Loucy (cell line): ENCODE measurements at regions not wholly inside any gene's neighbourhood (a gene's known extent, or its start where the extent isn't known, plus 50 kb on each side); places are given as distances from the start of the nearest gene placed in this dataset.

Experiments used
- H2AFZ ChIP-seq: fragments of 200-600 bp; sonication (generic); 2 replicates; pipeline ENCODE4 v1.6.0; 2016; ENCODE audit warnings: antibody characterized with exemption, mild to moderate bottlenecking, low read length, moderate library complexity
- H3F3A ChIP-seq: fragments of 200-600 bp; 2 replicates; pipeline ENCODE4 v1.6.0; 2016; ENCODE audit warnings: antibody characterized with exemption, low read depth, mild to moderate bottlenecking
- H3K27me3 ChIP-seq: fragments of 200-600 bp; sonication (generic); 2 replicates; pipeline ENCODE4 v1.6.1; 2014; ENCODE audit warnings: low read length, mild to moderate bottlenecking; ENCODE audit not compliant: insufficient read depth, poor library complexity, severe bottlenecking
- H3K36me3 ChIP-seq: fragments of 200-600 bp; sonication (generic); 2 replicates; pipeline ENCODE4 v1.6.1; 2016; ENCODE audit warnings: low read length; ENCODE audit not compliant: insufficient read depth
- H3K4me1 ChIP-seq: fragments of 200-600 bp; sonication (generic); 2 replicates; pipeline ENCODE4 v1.5.1; 2014; ENCODE audit warnings: low read length, mild to moderate bottlenecking; ENCODE audit not compliant: insufficient read depth, poor library complexity, severe bottlenecking
- H3K4me2 ChIP-seq: fragments of 200-600 bp; sonication (generic); 2 replicates; pipeline ENCODE4 v1.6.0; 2014; ENCODE audit warnings: antibody characterized with exemption, low read length, low read depth, mild to moderate bottlenecking; ENCODE audit not compliant: poor library complexity, severe bottlenecking
- H3K4me3 ChIP-seq: fragments of 200-600 bp; sonication (generic); 2 replicates; pipeline ENCODE4 v1.5.1; 2014; ENCODE audit warnings: low read length, mild to moderate bottlenecking, mixed read lengths; ENCODE audit not compliant: poor library complexity, severe bottlenecking
- H3K79me2 ChIP-seq: fragments of 200-600 bp; sonication (generic); 2 replicates; pipeline ENCODE4 v1.6.1; 2014; ENCODE audit warnings: low read length; ENCODE audit not compliant: insufficient read depth
- H3K9ac ChIP-seq: fragments of 200-600 bp; sonication (generic); 2 replicates; pipeline ENCODE4 v1.6.0; 2014; ENCODE audit warnings: mild to moderate bottlenecking, low read depth, low read length, moderate library complexity; ENCODE audit not compliant: poor library complexity, severe bottlenecking
- H3K9me2 ChIP-seq: fragments of 200-600 bp; sonication (generic); replicated peaks from 2 replicates; pipeline ENCODE4 v1.6.1; 2016; ENCODE audit warnings: low read depth, low read length, mixed read lengths
- H3K9me3 ChIP-seq: fragments of 200-600 bp; sonication (generic); 2 replicates; pipeline ENCODE4 v1.6.1; 2014; ENCODE audit warnings: mild to moderate bottlenecking, antibody characterized with exemption, low read length, low read depth; ENCODE audit not compliant: insufficient read depth
- H4K20me1 ChIP-seq: fragments of 200-600 bp; sonication (generic); 2 replicates; pipeline ENCODE4 v1.6.0; 2014; ENCODE audit warnings: antibody characterized with exemption, low read length, mild to moderate bottlenecking; ENCODE audit not compliant: insufficient read depth, poor library complexity, severe bottlenecking
- EZH2phosphoT487 ChIP-seq: fragments of 200-600 bp; IDR thresholded peaks from 2 replicates; pipeline ENCODE4 v1.6.1; 2018; ENCODE audit warnings: antibody characterized with exemption, mild to moderate bottlenecking, moderate library complexity, borderline replicate concordance
- TF ChIP-seq, protein P1 (sequence below): fragments of 200-600 bp; sonication (generic); conservative IDR thresholded peaks from 2 replicates; pipeline ENCODE4 v1.5.1; 2014; ENCODE audit warnings: mild to moderate bottlenecking, antibody characterized with exemption, low read length

- no peaks in the 10 kb centered on the region for H3K36me3 ChIP-seq
- H3K4me1 ChIP-seq: no peaks in the 10 kb centered on the region
- no peaks in the 10 kb centered on the region for H4K20me1 ChIP-seq
- H3K9ac ChIP-seq: no peak overlapping the region
- no peaks in the 10 kb centered on the region for H3K79me2 ChIP-seq
- TF ChIP-seq, protein P1, sequence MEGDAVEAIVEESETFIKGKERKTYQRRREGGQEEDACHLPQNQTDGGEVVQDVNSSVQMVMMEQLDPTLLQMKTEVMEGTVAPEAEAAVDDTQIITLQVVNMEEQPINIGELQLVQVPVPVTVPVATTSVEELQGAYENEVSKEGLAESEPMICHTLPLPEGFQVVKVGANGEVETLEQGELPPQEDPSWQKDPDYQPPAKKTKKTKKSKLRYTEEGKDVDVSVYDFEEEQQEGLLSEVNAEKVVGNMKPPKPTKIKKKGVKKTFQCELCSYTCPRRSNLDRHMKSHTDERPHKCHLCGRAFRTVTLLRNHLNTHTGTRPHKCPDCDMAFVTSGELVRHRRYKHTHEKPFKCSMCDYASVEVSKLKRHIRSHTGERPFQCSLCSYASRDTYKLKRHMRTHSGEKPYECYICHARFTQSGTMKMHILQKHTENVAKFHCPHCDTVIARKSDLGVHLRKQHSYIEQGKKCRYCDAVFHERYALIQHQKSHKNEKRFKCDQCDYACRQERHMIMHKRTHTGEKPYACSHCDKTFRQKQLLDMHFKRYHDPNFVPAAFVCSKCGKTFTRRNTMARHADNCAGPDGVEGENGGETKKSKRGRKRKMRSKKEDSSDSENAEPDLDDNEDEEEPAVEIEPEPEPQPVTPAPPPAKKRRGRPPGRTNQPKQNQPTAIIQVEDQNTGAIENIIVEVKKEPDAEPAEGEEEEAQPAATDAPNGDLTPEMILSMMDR: no peak
- no peak for TF ChIP-seq EZH2phosphoT487
- H3K9me3 ChIP-seq: no peaks in the 10 kb centered on the region
- H3K9me2 ChIP-seq: no peaks in the 10 kb centered on the region; the same call in 1 of the 2 replicates
- no peaks in the 10 kb centered on the region for H3F3A ChIP-seq
- no peak overlapping the region for H3K4me2 ChIP-seq
- no peak overlapping the region for H3K4me3 ChIP-seq
- H2AFZ ChIP-seq: no peak overlapping the region
- H3K27me3 ChIP-seq: no peaks in the 10 kb centered on the region
Measured at GRCh38 chr13:61277088-61277487, 138.6 kb downstream of the PCDH20 start.

- Histone ChIP-seq H3K9me3 (no peaks in the 10 kb centered on the region), H3K79me2 (no peaks in the 10 kb centered on the region), H4K20me1 (no peaks in the 10 kb centered on the region), H3K4me3 (no peak overlapping the region), H3K27me3 (no peaks in the 10 kb centered on the region), H2AFZ (no peak overlapping the region), H3K9ac (no peak overlapping the region), H3K9me2 (no peaks in the 10 kb centered on the region; the same call in 1 of the 2 replicates), H3K4me1 (no peaks in the 10 kb centered on the region), H3K4me2 (no peak overlapping the region), H3K36me3 (no peaks in the 10 kb centered on the region), H3F3A (no peaks in the 10 kb centered on the region)
- TF ChIP-seq EZH2phosphoT487: no peak
- TF ChIP-seq, protein P1: no peak
Measured at GRCh38 chr13:61276401-61276800, 139.2 kb downstream of the PCDH20 start.

- H3K27me3 ChIP-seq: no peaks in the 10 kb centered on the region
- H3F3A ChIP-seq: no peaks in the 10 kb centered on the region
- H3K4me1 ChIP-seq: no peaks in the 10 kb centered on the region
- no peak overlapping the region for H2AFZ ChIP-seq
- no peak overlapping the region for H3K4me3 ChIP-seq
- H4K20me1 ChIP-seq: no peaks in the 10 kb centered on the region
- no peak overlapping the region for H3K9ac ChIP-seq
- H3K9me2 ChIP-seq: no peaks in the 10 kb centered on the region; the same call in 1 of the 2 replicates
- TF ChIP-seq EZH2phosphoT487: no peak
- TF ChIP-seq, protein P1: no peak
- H3K4me2 ChIP-seq: no peak overlapping the region
- no peaks in the 10 kb centered on the region for H3K79me2 ChIP-seq
- H3K36me3 ChIP-seq: no peaks in the 10 kb centered on the region
- no peaks in the 10 kb centered on the region for H3K9me3 ChIP-seq
Measured at GRCh38 chr13:61275736-61276135, 139.9 kb downstream of the PCDH20 start.
